IMR-90 (cell line): ENCODE measurements at regions not wholly inside any gene's neighbourhood (a gene's known extent, or its start where the extent isn't known, plus 50 kb on each side); places are given as distances from the start of the nearest gene placed in this dataset.

Source experiments
- ATAC-seq: fragments of 200-7000 bp; cut with Tn5 transposase; 2 replicates; pipeline ENCODE4 v1.9.1; 2020; ENCODE audit warnings: low read depth, mild to moderate bottlenecking, moderate library complexity
- BruUV-seq: library from RNA; stranded (reverse); fragments of 400-500 nt; replicated peaks from 2 replicates; lab custom pipeline; 2021; lab: Mats Ljungman, UMichigan
- CTCF ChIA-PET: fragments of 300-600 bp; formaldehyde crosslinking; extraction: SDS; loops from one replicate; lab custom pipeline; 2021; ENCODE audit warnings: antibody characterized with exemption; lab: Yijun Ruan, JAX
- POLR2A ChIA-PET: fragments of 300-600 bp; sonication (Branson Sonifier 250); formaldehyde crosslinking; loops from one replicate; lab custom pipeline; 2022; ENCODE audit warnings: antibody characterized with exemption; ENCODE audit not compliant: unreplicated experiment; lab: Charles Lee
- DNase-seq: peaks from one replicate; pipeline ENCODE4 v3.0.0; 2013
- H2AFZ ChIP-seq: replicated peaks from 2 replicates; pipeline ENCODE3; 2013; ENCODE audit warnings: low read length, mild to moderate bottlenecking; ENCODE audit not compliant: poor library complexity
- H2AK5ac ChIP-seq: 2 replicates; pipeline ENCODE4 v1.6.1; 2013; ENCODE audit warnings: low read depth, low read length, inconsistent platforms
- H2AK9ac ChIP-seq: replicated peaks from 2 replicates; pipeline ENCODE3; 2013; ENCODE audit warnings: mild to moderate bottlenecking, low read depth, low read length, moderate library complexity; ENCODE audit not compliant: poor library complexity
- H2BK120ac ChIP-seq: 2 replicates; pipeline ENCODE4 v1.6.1; 2013; ENCODE audit warnings: low read depth, low read length, inconsistent platforms
- H2BK15ac ChIP-seq: 3 replicates; pipeline ENCODE4 v1.6.1; 2013; ENCODE audit warnings: low read depth, low read length, inconsistent platforms
- H2BK20ac ChIP-seq: 2 replicates; pipeline ENCODE4 v1.6.1; 2013; ENCODE audit warnings: low read depth, mild to moderate bottlenecking, inconsistent platforms, low read length, moderate library complexity
- H2BK5ac ChIP-seq: 2 replicates; pipeline ENCODE4 v1.6.1; 2013; ENCODE audit warnings: mild to moderate bottlenecking, low read depth, low read length, inconsistent platforms; ENCODE audit not compliant: poor library complexity, severe bottlenecking
- H3K14ac ChIP-seq: replicated peaks from 2 replicates; pipeline ENCODE4 v1.6.1; 2013; ENCODE audit warnings: low read depth, low read length, inconsistent platforms
- H3K18ac ChIP-seq: 2 replicates; pipeline ENCODE4 v1.6.1; 2013; ENCODE audit warnings: low read depth, low read length, control low read depth
- H3K23ac ChIP-seq: 2 replicates; pipeline ENCODE4 v1.6.1; 2013; ENCODE audit warnings: low read depth, low read length, inconsistent platforms
- H3K27ac ChIP-seq: 2 replicates; pipeline ENCODE4 v1.5.1; 2013; ENCODE audit warnings: mild to moderate bottlenecking, control low read depth, low read length; ENCODE audit not compliant: insufficient read depth
- H3K27me3 ChIP-seq: 2 replicates; pipeline ENCODE4 v1.6.1; 2013; ENCODE audit warnings: low read length; ENCODE audit not compliant: control insufficient read depth, insufficient read depth
- H3K36me3 ChIP-seq: 2 replicates; pipeline ENCODE4 v1.6.1; 2013; ENCODE audit warnings: low read length, mixed read lengths; ENCODE audit not compliant: control insufficient read depth, insufficient read depth
- H3K4ac ChIP-seq: 2 replicates; pipeline ENCODE4 v1.6.1; 2013; ENCODE audit warnings: low read depth, low read length, inconsistent platforms
- H3K4me1 ChIP-seq: 2 replicates; pipeline ENCODE4 v1.6.1; 2013; ENCODE audit warnings: low read length, mixed read lengths; ENCODE audit not compliant: control insufficient read depth, insufficient read depth
- H3K4me2 ChIP-seq: 2 replicates; pipeline ENCODE4 v1.6.1; 2013; ENCODE audit warnings: low read depth, mild to moderate bottlenecking, control low read depth, low read length, moderate library complexity
- H3K4me3 ChIP-seq: 2 replicates; pipeline ENCODE4 v1.5.1; 2013; ENCODE audit warnings: low read depth, mild to moderate bottlenecking, control low read depth, low read length, moderate library complexity; ENCODE audit not compliant: insufficient read depth
- H3K56ac ChIP-seq: 2 replicates; pipeline ENCODE4 v1.6.1; 2013; ENCODE audit warnings: low read length, inconsistent platforms; ENCODE audit not compliant: insufficient read depth; ENCODE audit errors: extremely low read depth
- H3K79me1 ChIP-seq, 2 experiments: 2 replicates each; pipeline ENCODE4 v1.6.1; 2013; ENCODE audit warnings: low read length in 2 of 2, inconsistent platforms in 1 of 2, low read depth in 1 of 2
- H3K9ac ChIP-seq: 2 replicates; pipeline ENCODE4 v1.6.1; 2013; ENCODE audit warnings: low read depth, low read length, control low read depth
- H3K9me1 ChIP-seq: 2 replicates; pipeline ENCODE4 v1.6.1; 2013; ENCODE audit warnings: low read length, inconsistent platforms; ENCODE audit not compliant: insufficient read depth
- H3K9me3 ChIP-seq: 2 replicates; pipeline ENCODE4 v1.6.1; 2013; ENCODE audit warnings: low read length; ENCODE audit not compliant: control insufficient read depth, insufficient read depth
- H4K20me1 ChIP-seq: 2 replicates; pipeline ENCODE4 v1.6.1; 2013; ENCODE audit warnings: low read length, inconsistent platforms; ENCODE audit not compliant: insufficient read depth
- H4K5ac ChIP-seq: 2 replicates; pipeline ENCODE4 v1.6.1; 2013; ENCODE audit warnings: mild to moderate bottlenecking, low read depth, low read length, control low read depth
- H4K8ac ChIP-seq, 2 experiments: 2 replicates each; pipeline ENCODE4 v1.6.1; 2013; ENCODE audit warnings: low read depth in 2 of 2, low read length in 2 of 2, control low read depth in 1 of 2, inconsistent platforms in 1 of 2
- H4K91ac ChIP-seq: 2 replicates; pipeline ENCODE4 v1.6.1; 2013; ENCODE audit warnings: low read depth, low read length, inconsistent platforms; ENCODE audit not compliant: insufficient read depth
- MAFK ChIP-seq: IDR thresholded peaks from 2 replicates; pipeline ENCODE4 v1.6.1; 2012; ENCODE audit warnings: low read depth, low read length, improper control_type of control experiment
- POLR2A ChIP-seq: IDR thresholded peaks from 2 replicates; pipeline ENCODE4 v1.6.1; 2012; ENCODE audit warnings: mild to moderate bottlenecking, low read depth, low read length
- WGBS, 2 experiments: methylation state at CpG; one replicate each; pipeline versions ENCODE4 v1.1.5 to v1.1.7; 2013; ENCODE audit warnings: missing lambda C conversion rate in 2 of 2; ENCODE audit not compliant: insufficient read length in 1 of 2; ENCODE audit errors: extremely low coverage in 2 of 2; 5-methylcytosine and 5-hydroxymethylcytosine counted together
- dilution Hi-C: fragments of 300-500 bp; cut with HindIII; formaldehyde crosslinking; loops from one replicate; pipeline ENCODE4 v1.14.3; 2018; ENCODE audit warnings: low sequenced_read_pairs; ENCODE audit not compliant: unreplicated experiment
- in situ Hi-C: fragments of 300-500 bp; cut with MboI; formaldehyde crosslinking; loops from 3 replicates; pipeline ENCODE4 v1.14.3; 2019; ENCODE audit warnings: low sequenced_read_pairs, inconsistent platforms, mixed read lengths
- intact Hi-C: fragments of 100-400 bp; cut with micrococcal nuclease; formaldehyde crosslinking; loops from 2 replicates; pipeline ENCODE4 v1.10.0; 2022
- TF ChIP-seq, protein P1 (sequence below): conservative IDR thresholded peaks from 2 replicates; pipeline ENCODE4 v1.5.1; 2012; ENCODE audit warnings: mild to moderate bottlenecking, low read depth, low read length, improper control_type of control experiment

DNA sequence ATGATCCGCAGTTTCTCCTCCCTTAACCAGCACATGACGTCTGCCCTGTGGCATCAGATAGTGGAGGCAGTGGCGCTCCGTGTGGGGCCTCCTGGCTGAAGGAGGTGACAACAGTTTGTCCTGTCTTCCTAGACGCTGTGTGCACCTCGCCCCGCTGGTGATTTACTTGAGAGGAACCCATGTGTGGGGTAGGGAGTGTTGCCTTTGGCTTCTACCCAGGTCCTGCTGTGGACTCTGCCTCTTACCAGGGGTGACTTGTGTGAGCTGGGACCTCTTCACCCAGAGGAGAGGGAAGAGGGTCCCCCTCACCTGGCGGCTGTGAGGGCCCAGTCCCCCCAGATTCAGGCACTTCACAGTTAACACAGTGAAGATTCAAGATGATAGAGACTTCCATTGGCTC, 77.6 kb downstream of the TMEM18 start:
- TF ChIP-seq POLR2A (no peak), MAFK (no peak)
- TF ChIP-seq, protein P1, sequence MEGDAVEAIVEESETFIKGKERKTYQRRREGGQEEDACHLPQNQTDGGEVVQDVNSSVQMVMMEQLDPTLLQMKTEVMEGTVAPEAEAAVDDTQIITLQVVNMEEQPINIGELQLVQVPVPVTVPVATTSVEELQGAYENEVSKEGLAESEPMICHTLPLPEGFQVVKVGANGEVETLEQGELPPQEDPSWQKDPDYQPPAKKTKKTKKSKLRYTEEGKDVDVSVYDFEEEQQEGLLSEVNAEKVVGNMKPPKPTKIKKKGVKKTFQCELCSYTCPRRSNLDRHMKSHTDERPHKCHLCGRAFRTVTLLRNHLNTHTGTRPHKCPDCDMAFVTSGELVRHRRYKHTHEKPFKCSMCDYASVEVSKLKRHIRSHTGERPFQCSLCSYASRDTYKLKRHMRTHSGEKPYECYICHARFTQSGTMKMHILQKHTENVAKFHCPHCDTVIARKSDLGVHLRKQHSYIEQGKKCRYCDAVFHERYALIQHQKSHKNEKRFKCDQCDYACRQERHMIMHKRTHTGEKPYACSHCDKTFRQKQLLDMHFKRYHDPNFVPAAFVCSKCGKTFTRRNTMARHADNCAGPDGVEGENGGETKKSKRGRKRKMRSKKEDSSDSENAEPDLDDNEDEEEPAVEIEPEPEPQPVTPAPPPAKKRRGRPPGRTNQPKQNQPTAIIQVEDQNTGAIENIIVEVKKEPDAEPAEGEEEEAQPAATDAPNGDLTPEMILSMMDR = no peak
- Histone ChIP-seq H2BK20ac (no peak overlapping the region), H3K9ac (no peak overlapping the region), H3K4me2 (no peak overlapping the region), H3K9me3 (peaks cover 38% of the 10 kb centered on the region), H3K56ac (no peak overlapping the region), H2BK5ac (no peak overlapping the region), H3K36me3 (no peaks in the 10 kb centered on the region), H2AK9ac (no peak overlapping the region), H4K20me1 (no peaks in the 10 kb centered on the region), H2AK5ac (no peak overlapping the region), H3K23ac (no peak overlapping the region), H3K4ac (no peak overlapping the region), H3K14ac (no peak overlapping the region), H3K4me3 (no peak overlapping the region), H2BK15ac (no peak overlapping the region), H4K8ac (no peak overlapping the region), H3K4me1 (no peaks in the 10 kb centered on the region), H3K27me3 (no peaks in the 10 kb centered on the region), H3K79me1 (no peaks in the 10 kb centered on the region), H2BK120ac (no peak overlapping the region), H3K27ac (no peak overlapping the region), H4K5ac (no peak overlapping the region), H2AFZ (no peak overlapping the region), H3K18ac (no peak overlapping the region), H4K91ac (no peak overlapping the region), H3K9me1 (no peaks in the 10 kb centered on the region)
- WGBS, 2 experiments = no CpG with 5 or more reads among the region's 8 CpGs
- no TSS peak for BruUV-seq
- ChIA-PET POLR2A (no interaction called here), CTCF (no interaction called here)
- in situ Hi-C loops (no loop called here), intact Hi-C loops (no loop called here), dilution Hi-C loops (no loop called here)
- DNase-seq = no peak
- no peak for ATAC-seq
